Hindlimb muscle (tissue), 1 donor: ENCODE measurements at regions not wholly inside any gene's neighbourhood (a gene's known extent, or its start where the extent isn't known, plus 50 kb on each side); places are given as distances from the start of the nearest gene placed in this dataset.
"Not testable (repeated sequence)": the region's sequence is repeated elsewhere in the genome, so short reads cannot be mapped to it uniquely, and the experiment has no call there.

Experiments
- DNase-seq: peaks from one replicate; pipeline ENCODE4 v3.0.0-alpha.2; 2013

GRCh38 chr10:33035411-33035810 lies 77.4 kb upstream of the ITGB1 start:
- DNase-seq, result no peak

- DNase-seq, result no peak
Observed at GRCh38 chr10:33034931-33035330, 76.9 kb upstream of the ITGB1 start.

- DNase-seq, result peak; percentile 65
Observed at GRCh38 chr10:33032654-33033151, 74.7 kb upstream of the ITGB1 start.

GRCh38 chr10:33031815-33032653 lies 74.0 kb upstream of the ITGB1 start:
- no peak for DNase-seq

- no peak for DNase-seq
Observed at GRCh38 chr10:33031171-33031570, 73.1 kb upstream of the ITGB1 start.

- not testable (repeated sequence) for DNase-seq
Observed at GRCh38 chr10:33028515-33028914, 70.5 kb upstream of the ITGB1 start.

GRCh38 chr10:33027088-33027487 lies 69.1 kb upstream of the ITGB1 start:
- no peak for DNase-seq

GRCh38 chr10:33026422-33026821 lies 68.4 kb upstream of the ITGB1 start:
- no peak for DNase-seq

GRCh38 chr10:33025910-33026309 lies 67.9 kb upstream of the ITGB1 start:
- DNase-seq, result no peak

GRCh38 chr10:33025039-33025438 lies 67.0 kb upstream of the ITGB1 start:
- DNase-seq, result no peak

- DNase-seq, result no peak
Observed at GRCh38 chr10:33022691-33023090, 64.7 kb upstream of the ITGB1 start.

GRCh38 chr10:33022090-33022489 lies 64.1 kb upstream of the ITGB1 start:
- DNase-seq, result no peak

- no peak for DNase-seq
Observed at GRCh38 chr10:33016988-33017387, 59.0 kb upstream of the ITGB1 start.

- no peak for DNase-seq
Observed at GRCh38 chr10:33015761-33016547, 57.9 kb upstream of the ITGB1 start.

GRCh38 chr10:33013331-33013730 lies 55.3 kb upstream of the ITGB1 start:
- not testable (repeated sequence) for DNase-seq

GRCh38 chr10:33012306-33012705 lies 54.3 kb upstream of the ITGB1 start:
- DNase-seq, result no peak

GRCh38 chr10:33010132-33011037 lies 52.4 kb upstream of the ITGB1 start:
- no peak for DNase-seq

GRCh38 chr10:33009244-33010131 lies 51.5 kb upstream of the ITGB1 start:
- no peak for DNase-seq

GRCh38 chr10:33008499-33009243 lies 50.6 kb upstream of the ITGB1 start:
- peak; percentile 82 for DNase-seq

- not testable (repeated sequence) for DNase-seq
Observed at GRCh38 chr10:33007731-33008381, 49.8 kb upstream of the ITGB1 start.
